ENCODE measurements at regions not wholly inside any gene's neighbourhood (a gene's known extent, or its start where the extent isn't known, plus 50 kb on each side); places are given as distances from the start of the nearest gene placed in this dataset.

DNA sequence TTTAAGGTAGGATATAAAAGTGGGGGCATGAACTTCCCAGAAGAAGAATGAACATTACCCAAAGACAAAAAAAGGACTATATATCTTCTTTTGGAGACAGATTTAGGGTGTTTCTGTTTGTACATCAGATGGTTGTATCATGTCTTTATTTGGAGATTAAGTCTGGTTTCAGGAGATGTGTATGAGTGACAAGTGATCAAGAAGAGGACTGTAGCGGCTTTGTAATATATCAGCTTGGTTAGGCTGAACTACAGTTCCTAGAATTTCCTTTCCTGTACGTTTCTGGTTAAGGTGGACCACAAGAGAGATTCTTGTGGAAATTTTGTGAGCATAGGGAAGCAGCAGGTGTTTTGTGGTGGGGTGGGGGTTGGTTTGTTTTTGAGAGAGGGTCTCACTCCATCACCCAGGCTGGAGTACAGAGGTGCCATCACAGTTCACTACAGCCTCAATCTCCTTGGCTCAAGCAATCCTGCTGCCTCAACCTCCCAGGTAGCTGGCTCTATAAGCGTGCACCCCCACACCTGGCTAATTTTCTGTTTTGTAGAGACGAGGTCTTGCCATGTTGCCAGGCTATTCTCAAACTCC lies 287.1 kb upstream of the MGAT5 start:
- no peaks in the 10 kb centered on the region for H3K36me3 Mint-ChIP-seq
- POLR2A ChIA-PET: no interaction called here

GRCh38 chr2:133967326-133967725 lies 286.5 kb upstream of the MGAT5 start:
- H3K27ac Mint-ChIP-seq: no peak overlapping the region
- no peak for ATAC-seq

More for the DNA sequence above, 287.1 kb upstream of the MGAT5 start:
- no peaks in the 10 kb centered on the region for H3K9me3 Mint-ChIP-seq
- no peak overlapping the region for H3K27ac Mint-ChIP-seq
- H3K27me3 Mint-ChIP-seq: peaks cover 16 to 28% (median 18%) of the 10 kb centered on the region in 5 donors
- ATAC-seq (no peak), DNase-seq (no peak)
- peaks cover 0 to 3% (median 0%) of the 10 kb centered on the region in 4 donors for H3K4me1 Mint-ChIP-seq
- no peak overlapping the region for H3K4me3 Mint-ChIP-seq

GRCh38 chr2:133968446-133968845 lies 285.4 kb upstream of the MGAT5 start:
- H3K27me3 Mint-ChIP-seq: peaks cover 12 to 23% (median 12%) of the 10 kb centered on the region in 5 donors
- H3K36me3 Mint-ChIP-seq: no peaks in the 10 kb centered on the region
- POLR2A ChIA-PET: no interaction called here
- ATAC-seq (no peak), DNase-seq (no peak)
- H3K4me1 Mint-ChIP-seq: peaks cover 0 to 3% (median 0%) of the 10 kb centered on the region in 4 donors
- H3K9me3 Mint-ChIP-seq: no peaks in the 10 kb centered on the region
- H3K4me3 Mint-ChIP-seq: no peak overlapping the region
- no peak overlapping the region for H3K27ac Mint-ChIP-seq

More at GRCh38 chr2:133967326-133967725, 286.5 kb upstream of the MGAT5 start:
- POLR2A ChIA-PET: no interaction called here
- Mint-ChIP-seq H3K4me1 (peaks cover 0 to 3% (median 0%) of the 10 kb centered on the region in 4 donors), H3K9me3 (no peaks in the 10 kb centered on the region), H3K4me3 (no peak overlapping the region), H3K27me3 (peaks cover 13 to 24% (median 19%) of the 10 kb centered on the region in 5 donors), H3K36me3 (no peaks in the 10 kb centered on the region)
- DNase-seq: no peak

- peaks cover 9 to 22% (median 11%) of the 10 kb centered on the region in 5 donors for H3K27me3 Mint-ChIP-seq
- H3K4me3 Mint-ChIP-seq: no peak overlapping the region
- no peaks in the 10 kb centered on the region for H3K36me3 Mint-ChIP-seq
- no peak for DNase-seq
- POLR2A ChIA-PET: no interaction called here
- H3K27ac Mint-ChIP-seq: no peak overlapping the region
- H3K4me1 Mint-ChIP-seq: peaks cover 0 to 3% (median 0%) of the 10 kb centered on the region in 4 donors
- ATAC-seq: no peak
- no peaks in the 10 kb centered on the region for H3K9me3 Mint-ChIP-seq
Measured at GRCh38 chr2:133970641-133971040, 283.2 kb upstream of the MGAT5 start.

- Mint-ChIP-seq H3K36me3 (no peaks in the 10 kb centered on the region), H3K27me3 (peaks cover 7 to 22% (median 10%) of the 10 kb centered on the region in 5 donors), H3K4me3 (no peak overlapping the region), H3K9me3 (no peaks in the 10 kb centered on the region), H3K4me1 (peaks cover 0 to 3% (median 0%) of the 10 kb centered on the region in 4 donors), H3K27ac (no peak overlapping the region)
- ATAC-seq (no peak), DNase-seq (no peak)
- POLR2A ChIA-PET: no interaction called here
Measured at GRCh38 chr2:133972297-133972696, 281.6 kb upstream of the MGAT5 start.

GRCh38 chr2:133972786-133973185 lies 281.1 kb upstream of the MGAT5 start:
- POLR2A ChIA-PET: no interaction called here
- H3K4me1 Mint-ChIP-seq: peaks cover 0 to 3% (median 0%) of the 10 kb centered on the region in 4 donors

GRCh38 chr2:133974353-133974752 lies 279.5 kb upstream of the MGAT5 start:
- Mint-ChIP-seq H3K27me3 (peaks cover 0 to 17% (median 3%) of the 10 kb centered on the region in 5 donors), H3K4me1 (peaks cover 0 to 3% (median 0%) of the 10 kb centered on the region in 4 donors)
- POLR2A ChIA-PET: no interaction called here

More at GRCh38 chr2:133972786-133973185, 281.1 kb upstream of the MGAT5 start:
- DNase-seq: no peak
- ATAC-seq: no peak
- H3K4me3 Mint-ChIP-seq: no peak overlapping the region
- no peak overlapping the region for H3K27ac Mint-ChIP-seq
- H3K9me3 Mint-ChIP-seq: no peaks in the 10 kb centered on the region
- no peaks in the 10 kb centered on the region for H3K36me3 Mint-ChIP-seq
- peaks cover 7 to 22% (median 9%) of the 10 kb centered on the region in 5 donors for H3K27me3 Mint-ChIP-seq

DNA sequence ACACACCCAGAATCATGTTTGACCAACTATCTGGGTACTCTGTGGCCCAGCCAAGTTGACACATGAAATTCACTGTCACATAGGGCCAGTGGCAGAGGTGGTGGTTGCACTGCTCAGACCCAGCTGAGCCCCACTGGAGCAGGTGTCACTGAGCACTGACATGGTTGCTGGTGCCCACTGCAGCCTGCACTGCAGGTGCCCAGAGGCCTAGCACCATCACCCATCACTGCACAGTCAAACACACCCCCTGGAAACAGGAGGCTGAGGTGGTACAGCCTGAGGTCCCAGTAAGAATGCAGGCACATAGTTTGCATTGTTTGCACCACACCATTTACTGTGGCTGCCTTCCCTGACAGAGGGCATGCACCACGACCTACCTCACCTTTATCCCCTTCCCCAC lies 278.7 kb upstream of the MGAT5 start:
- POLR2A ChIA-PET: no interaction called here
- Mint-ChIP-seq H3K9me3 (no peaks in the 10 kb centered on the region), H3K27me3 (peaks cover 0 to 14% (median 2%) of the 10 kb centered on the region in 5 donors), H3K4me3 (no peak overlapping the region), H3K4me1 (peaks cover 0 to 3% (median 0%) of the 10 kb centered on the region in 4 donors), H3K27ac (no peak overlapping the region), H3K36me3 (no peaks in the 10 kb centered on the region)
- DNase-seq (no peak), ATAC-seq (no peak)

More at GRCh38 chr2:133974353-133974752, 279.5 kb upstream of the MGAT5 start:
- Mint-ChIP-seq H3K9me3 (no peaks in the 10 kb centered on the region), H3K27ac (no peak overlapping the region), H3K4me3 (no peak overlapping the region), H3K36me3 (no peaks in the 10 kb centered on the region)
- ATAC-seq: no peak
- no peak for DNase-seq

DNA sequence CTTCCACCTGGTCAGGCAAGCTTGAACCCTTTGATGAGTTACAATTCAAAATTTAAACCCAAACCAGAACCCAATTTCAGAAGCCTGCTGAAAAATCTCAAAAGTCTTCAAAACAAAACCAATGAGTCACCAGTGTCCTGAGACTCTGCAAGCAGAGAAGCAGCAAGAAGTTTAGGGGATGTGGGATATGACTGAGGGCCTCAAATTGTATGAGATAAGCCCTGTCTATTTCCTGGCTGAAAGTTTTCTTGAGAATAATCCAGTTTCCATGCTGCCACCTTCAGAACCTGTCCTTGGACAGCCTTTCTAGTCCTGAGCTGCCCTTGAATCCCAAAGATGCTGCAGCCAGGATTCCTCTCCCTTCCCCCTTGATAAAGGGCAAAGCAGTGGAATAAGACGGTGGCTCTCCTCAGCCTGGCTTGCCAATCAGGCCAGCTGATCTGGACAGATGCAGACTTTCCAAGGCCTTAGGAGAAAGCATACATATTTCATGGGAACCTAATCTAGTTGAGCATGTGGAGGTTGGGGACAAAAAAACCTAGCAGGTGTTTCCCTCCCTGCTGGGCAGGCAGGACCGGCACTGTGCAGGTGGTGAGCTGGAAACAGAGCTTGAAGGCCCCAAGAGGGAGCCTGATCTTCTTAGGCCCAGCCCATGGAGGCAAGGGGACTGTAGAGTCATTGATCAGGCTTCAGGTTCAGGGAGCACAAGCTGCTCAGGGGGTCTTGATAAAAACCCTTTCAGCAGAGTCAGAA lies 278.0 kb upstream of the MGAT5 start:
- no peak for DNase-seq
- H3K27me3 Mint-ChIP-seq: peaks cover 0 to 11% (median 2%) of the 10 kb centered on the region in 5 donors
- ATAC-seq: no peak
- POLR2A ChIA-PET: no interaction called here
- peaks cover 0 to 3% (median 0%) of the 10 kb centered on the region in 4 donors for H3K4me1 Mint-ChIP-seq
- no peaks in the 10 kb centered on the region for H3K36me3 Mint-ChIP-seq
- H3K4me3 Mint-ChIP-seq: no peak overlapping the region
- no peak overlapping the region for H3K27ac Mint-ChIP-seq
- no peaks in the 10 kb centered on the region for H3K9me3 Mint-ChIP-seq

GRCh38 chr2:133976659-133977058 lies 277.2 kb upstream of the MGAT5 start:
- no peak for ATAC-seq
- Mint-ChIP-seq H3K4me1 (no peaks in the 10 kb centered on the region), H3K27ac (no peak overlapping the region), H3K9me3 (no peaks in the 10 kb centered on the region), H3K36me3 (no peaks in the 10 kb centered on the region), H3K4me3 (no peak overlapping the region), H3K27me3 (peaks cover 0 to 7% (median 2%) of the 10 kb centered on the region in 5 donors)
- POLR2A ChIA-PET: no interaction called here
- DNase-seq: no peak

GRCh38 chr2:133977405-133977804 lies 276.5 kb upstream of the MGAT5 start:
- H3K36me3 Mint-ChIP-seq: no peaks in the 10 kb centered on the region
- no peaks in the 10 kb centered on the region for H3K4me1 Mint-ChIP-seq
- peaks cover 0 to 3% (median 0%) of the 10 kb centered on the region in 5 donors for H3K27me3 Mint-ChIP-seq
- no peak overlapping the region for H3K27ac Mint-ChIP-seq
- no peak overlapping the region for H3K4me3 Mint-ChIP-seq
- POLR2A ChIA-PET: no interaction called here
- ATAC-seq (no peak), DNase-seq (no peak)
- no peaks in the 10 kb centered on the region for H3K9me3 Mint-ChIP-seq

DNA sequence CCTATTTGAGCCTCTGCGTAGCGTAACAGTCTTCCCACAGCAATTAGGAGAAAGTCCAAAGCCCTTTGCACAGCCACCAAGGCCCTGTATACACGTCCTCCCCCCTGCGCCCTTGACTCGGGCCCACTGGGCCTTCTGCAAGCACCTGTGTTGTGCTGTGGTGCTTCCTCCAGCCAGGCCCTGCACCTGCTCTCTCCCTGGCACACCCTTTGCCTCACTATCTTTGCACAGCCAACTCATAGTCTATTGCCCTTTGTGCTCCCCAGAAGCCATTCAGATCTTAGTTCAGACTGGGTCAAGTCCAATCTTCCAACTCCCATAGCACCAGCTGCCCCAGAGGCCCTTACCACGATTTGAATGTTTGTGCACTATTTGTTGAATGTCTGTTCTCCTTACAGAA lies 271.6 kb upstream of the MGAT5 start:
- no peak for ATAC-seq
- no peaks in the 10 kb centered on the region for H3K27me3 Mint-ChIP-seq
- H3K4me1 Mint-ChIP-seq: no peaks in the 10 kb centered on the region
- POLR2A ChIA-PET: no interaction called here
- peaks cover 0 to 4% (median 0%) of the 10 kb centered on the region in 9 donors for H3K9me3 Mint-ChIP-seq
- no peak overlapping the region for H3K4me3 Mint-ChIP-seq
- no peaks in the 10 kb centered on the region for H3K36me3 Mint-ChIP-seq
- H3K27ac Mint-ChIP-seq: no peak overlapping the region
- no peak for DNase-seq

DNA sequence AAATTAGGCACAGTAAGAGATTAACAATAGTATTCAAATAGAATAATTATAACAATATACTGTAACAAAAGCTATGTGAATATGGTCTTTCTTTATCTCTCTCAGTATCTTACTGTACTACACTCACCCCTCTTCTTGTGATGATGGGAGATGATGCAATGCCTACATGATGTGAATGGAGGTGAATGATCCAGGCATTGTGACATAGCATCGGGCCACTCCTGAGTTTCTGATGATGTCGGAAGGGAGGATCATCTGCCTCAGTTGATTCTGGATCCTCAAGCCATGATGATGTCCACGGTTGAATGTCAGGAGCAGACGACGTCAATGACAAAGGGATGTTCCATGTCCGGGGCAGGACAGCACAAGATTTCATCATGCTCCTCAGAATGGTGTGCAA lies 268.3 kb upstream of the MGAT5 start:
- Mint-ChIP-seq H3K9me3 (peaks cover 0 to 4% (median 0%) of the 10 kb centered on the region in 9 donors), H3K27me3 (peaks cover 5 to 17% (median 9%) of the 10 kb centered on the region in 5 donors), H3K27ac (no peak overlapping the region), H3K36me3 (no peaks in the 10 kb centered on the region), H3K4me3 (no peak overlapping the region), H3K4me1 (no peaks in the 10 kb centered on the region)
- POLR2A ChIA-PET: no interaction called here
- DNase-seq (no peak), ATAC-seq (no peak)
